Fibroblast of peridontal ligament (primary cell): ENCODE measurements at regions not wholly inside any gene's neighbourhood (a gene's known extent, or its start where the extent isn't known, plus 50 kb on each side); places are given as distances from the start of the nearest gene placed in this dataset.

ENCODE experiments used
- DNase-seq: peaks from one replicate; pipeline ENCODE4 v3.0.0-alpha.2; 2010; ENCODE audit errors: extremely low read depth

- DNase-seq, result no peak
Measured at GRCh38 chr2:53448086-53448485, 319.5 kb upstream of the CHAC2 start.

GRCh38 chr2:53445383-53446070, 322.1 kb upstream of the CHAC2 start:
- DNase-seq, result peak; percentile 23

DNA sequence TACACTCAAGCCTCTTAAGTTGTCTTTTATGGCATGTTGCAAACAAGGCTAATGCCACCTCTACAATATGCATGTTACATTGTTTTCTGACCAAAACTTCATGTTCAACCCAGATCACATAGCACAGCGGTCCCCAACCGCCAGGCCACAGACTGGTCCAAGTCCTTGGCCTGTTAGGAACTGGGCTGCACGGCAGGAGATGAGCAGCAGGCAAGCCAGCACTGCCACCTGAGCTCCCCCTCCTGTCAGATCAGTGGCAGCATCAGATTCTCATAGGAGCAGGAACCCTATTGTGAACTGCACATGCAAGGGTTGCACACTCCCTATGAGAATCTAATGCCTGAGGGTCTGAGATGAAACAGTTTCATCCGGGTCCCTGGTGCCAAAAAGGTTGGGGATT, 324.8 kb upstream of the CHAC2 start:
- DNase-seq, result no peak

- DNase-seq, result no peak
Measured at GRCh38 chr2:53442093-53442492, 325.5 kb upstream of the CHAC2 start.

DNA sequence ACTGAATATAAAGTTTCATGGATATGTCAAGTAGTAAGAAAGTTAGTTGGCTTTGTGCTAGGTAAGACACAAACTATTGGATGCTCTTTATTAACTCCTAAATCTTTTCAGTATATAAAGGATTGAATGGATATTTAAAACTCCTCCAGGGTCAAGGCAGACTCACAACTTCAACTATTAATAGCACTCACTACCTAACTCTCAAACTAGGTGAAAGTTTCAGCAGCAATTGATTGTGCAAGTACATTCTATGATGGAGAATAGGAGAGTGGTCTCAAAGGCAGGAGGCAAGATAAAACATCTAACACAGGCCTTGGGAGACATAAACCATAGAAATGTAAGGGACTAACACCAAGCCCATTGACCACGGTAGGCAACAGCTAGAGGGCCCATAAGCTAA, 328.9 kb upstream of the CHAC2 start:
- DNase-seq, result no peak

DNA sequence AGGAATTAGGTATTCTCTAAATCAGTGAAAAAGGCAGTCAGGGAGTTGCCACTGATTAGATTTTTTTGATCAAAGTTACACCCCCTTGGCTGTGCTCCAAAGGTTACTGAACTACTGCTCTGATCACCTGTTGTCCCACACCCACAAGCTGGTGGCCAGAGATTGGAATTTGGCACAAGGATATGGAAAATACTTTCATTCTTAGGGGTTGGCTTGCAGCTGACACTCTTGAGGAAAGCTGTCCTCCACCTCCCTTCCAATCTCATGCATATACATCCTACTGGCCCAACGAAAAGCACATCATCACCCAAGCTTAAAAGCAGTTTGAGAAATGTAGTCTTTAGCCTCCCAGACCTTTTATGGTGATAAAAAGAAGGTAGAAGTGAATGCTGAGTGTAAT, 329.5 kb upstream of the CHAC2 start:
- DNase-seq, result no peak

DNA sequence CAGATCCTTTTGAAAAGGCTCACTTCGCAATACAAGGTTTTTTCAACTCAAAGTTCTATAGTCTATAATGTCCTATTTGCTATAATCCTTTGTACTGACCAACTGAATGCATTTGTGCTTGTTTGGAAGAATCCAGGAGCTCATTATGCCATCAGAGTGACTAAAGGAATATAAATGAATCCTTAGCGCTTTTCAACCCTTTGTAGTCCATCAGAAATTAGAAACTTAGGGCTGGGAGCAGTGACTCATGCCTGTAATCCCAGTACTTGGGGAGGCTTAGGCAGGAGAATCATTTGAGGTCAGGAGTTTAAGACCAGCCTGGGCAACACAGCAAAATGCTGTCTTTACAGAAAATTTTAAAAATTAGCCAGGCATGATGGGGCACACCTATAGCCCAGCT, 330.2 kb upstream of the CHAC2 start:
- no peak for DNase-seq

GRCh38 chr2:53436882-53437281, 330.7 kb upstream of the CHAC2 start:
- no peak for DNase-seq

GRCh38 chr2:53435610-53436009, 332.0 kb upstream of the CHAC2 start:
- no peak for DNase-seq

- no peak for DNase-seq
Measured at GRCh38 chr2:53434466-53434865, 333.1 kb upstream of the CHAC2 start.

DNA sequence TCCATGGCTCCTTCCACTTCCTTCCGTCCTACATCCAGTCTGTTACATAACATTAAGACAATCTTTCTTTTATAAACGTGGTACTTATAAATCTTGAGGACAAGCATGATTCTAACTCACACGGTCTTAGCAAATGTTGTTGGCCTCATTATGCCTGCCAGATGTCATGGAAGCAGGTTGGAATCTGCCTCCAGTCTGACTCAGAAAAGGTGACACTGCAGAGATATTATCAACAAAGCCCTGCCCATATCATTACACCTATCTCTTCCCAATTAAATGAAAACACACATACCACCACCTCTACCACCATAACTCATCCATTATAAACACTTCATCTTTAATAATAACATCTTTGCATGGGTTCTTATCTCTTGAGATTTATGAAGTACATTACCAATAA, 334.7 kb upstream of the CHAC2 start:
- no peak for DNase-seq

DNA sequence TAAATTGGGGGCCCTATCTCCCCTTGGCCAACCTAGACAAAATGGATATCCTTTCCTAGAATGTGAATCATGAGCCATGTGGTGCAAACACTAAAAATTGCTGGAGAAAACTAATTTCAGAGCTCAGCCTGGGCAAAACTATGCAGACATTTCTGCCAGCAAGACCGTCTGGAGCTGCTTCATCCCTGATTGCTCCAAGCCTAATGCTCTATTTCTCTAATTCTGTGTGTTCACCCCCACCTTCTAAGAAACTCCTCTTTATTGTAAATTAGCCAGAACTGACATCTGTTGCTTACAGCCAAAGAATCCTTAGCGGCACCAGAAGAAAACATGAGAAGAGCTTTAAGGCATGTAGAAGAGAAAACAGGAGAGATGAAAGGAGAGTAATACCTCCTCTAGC, 337.7 kb upstream of the CHAC2 start:
- DNase-seq, result peak; percentile 29

GRCh38 chr2:53424902-53425301, 342.7 kb upstream of the CHAC2 start:
- DNase-seq, result no peak

DNA sequence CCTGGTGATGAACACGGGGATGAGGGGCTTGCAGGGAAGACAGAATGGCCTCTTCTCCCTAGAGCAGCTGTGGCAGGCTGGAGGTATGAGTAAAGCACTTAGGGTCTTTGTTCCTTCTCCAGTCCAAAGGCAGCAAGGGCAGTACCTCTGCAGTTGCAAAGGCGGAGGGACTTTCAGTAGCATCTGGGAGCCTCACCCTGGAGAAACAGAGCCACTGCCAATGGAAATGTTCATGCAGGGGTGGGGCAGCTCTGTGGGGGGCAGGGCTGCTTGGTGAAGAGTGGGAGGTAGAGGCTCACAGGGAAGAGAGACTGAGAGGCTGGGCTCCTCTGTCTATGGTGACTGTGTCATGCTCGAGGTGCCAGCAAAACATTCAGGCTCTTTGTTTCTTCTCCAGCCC, 344.1 kb upstream of the CHAC2 start:
- no peak for DNase-seq

- DNase-seq, result peak; percentile 69
Measured at GRCh38 chr2:53422979-53423378, 344.6 kb upstream of the CHAC2 start.

- no peak for DNase-seq
Measured at GRCh38 chr2:53417385-53417784, 350.2 kb upstream of the CHAC2 start.

DNA sequence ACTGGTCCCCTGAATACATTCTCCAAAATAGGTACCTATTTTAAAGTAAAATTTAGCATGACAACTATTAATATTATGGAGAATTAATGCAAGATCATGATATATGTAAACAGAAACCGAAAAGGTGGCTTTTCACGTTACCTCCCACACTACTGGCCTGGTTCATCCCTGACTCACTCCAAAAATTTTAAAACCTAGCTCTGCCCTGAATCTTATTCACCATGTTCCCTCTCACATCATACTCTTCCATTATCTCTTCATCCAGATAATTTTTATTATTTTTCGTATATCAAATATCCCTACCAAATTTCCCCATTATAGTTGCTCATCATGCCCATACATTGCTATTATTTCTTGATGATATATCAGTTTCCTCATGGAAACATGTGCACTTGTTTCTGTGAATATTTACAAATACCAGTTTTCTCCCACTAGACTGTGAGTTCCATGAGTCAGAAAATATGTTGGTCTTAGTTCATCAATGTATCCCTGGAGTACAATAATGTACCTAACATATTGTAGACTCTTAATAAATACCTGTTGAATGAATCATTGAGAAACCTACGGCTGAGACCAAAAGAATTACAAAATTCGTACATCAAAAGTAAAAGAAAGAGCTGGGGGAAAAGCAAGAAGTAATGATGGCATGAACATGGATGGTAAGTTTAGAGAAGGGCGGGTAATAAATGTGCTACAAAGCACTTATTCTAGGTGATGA, 360.1 kb upstream of the CHAC2 start:
- DNase-seq, result no peak

GRCh38 chr2:53403792-53404413, 363.7 kb upstream of the CHAC2 start:
- DNase-seq, result peak; percentile 34

DNA sequence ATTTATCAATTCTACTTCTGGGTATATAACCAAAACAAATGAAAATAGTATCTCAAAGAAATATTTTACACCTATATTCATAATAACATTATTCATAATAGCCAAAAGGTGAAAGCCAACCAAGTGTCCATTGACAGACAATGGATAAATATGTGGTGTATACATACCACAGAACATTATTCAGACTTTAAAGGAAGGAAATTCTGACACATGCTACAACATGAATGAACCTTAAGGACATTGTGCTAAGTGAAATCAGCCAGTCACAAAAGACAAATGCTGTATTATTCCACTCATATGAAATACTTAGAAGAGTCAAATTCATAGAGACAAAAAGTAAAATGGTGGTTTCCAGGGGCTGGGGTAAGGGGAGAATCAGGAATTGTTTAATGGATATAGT, 370.5 kb upstream of the CHAC2 start:
- DNase-seq, result no peak

GRCh38 chr2:53381271-53381670, 386.3 kb upstream of the CHAC2 start:
- no peak for DNase-seq

- DNase-seq, result no peak
Measured at GRCh38 chr2:53379547-53379946, 388.1 kb upstream of the CHAC2 start.

DNA sequence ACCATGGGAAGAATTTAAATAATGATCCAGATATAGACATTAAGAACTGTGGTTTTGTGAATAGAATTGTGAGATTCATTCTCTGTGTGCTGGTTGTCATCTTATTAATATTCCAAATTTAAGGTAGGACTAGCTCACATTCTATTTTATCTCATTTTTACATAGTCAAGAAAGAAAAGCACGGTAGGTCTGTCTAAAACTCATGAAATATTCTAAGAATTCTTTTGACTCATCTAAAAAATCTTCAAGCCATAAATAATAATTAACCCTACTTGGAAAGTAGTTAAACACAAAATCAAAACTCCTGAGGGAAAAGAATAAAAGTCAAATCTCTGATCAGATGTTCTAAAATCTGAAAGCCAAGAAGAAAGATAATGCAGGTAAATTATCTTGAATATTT, 388.8 kb upstream of the CHAC2 start:
- DNase-seq, result no peak

- DNase-seq, result no peak
Measured at GRCh38 chr2:53373126-53373525, 394.5 kb upstream of the CHAC2 start.
